GM18870 (cell line): ENCODE measurements at regions not wholly inside any gene's neighbourhood (a gene's known extent, or its start where the extent isn't known, plus 50 kb on each side); places are given as distances from the start of the nearest gene placed in this dataset.
"Not testable (repeated sequence)": the region's sequence is repeated elsewhere in the genome, so short reads cannot be mapped to it uniquely, and the experiment has no call there.

Source experiments
- ATAC-seq: cut with Tn5 transposase; IDR thresholded peaks from one replicate; pipeline ENCODE4 v1.9.1; 2021; ENCODE audit warnings: moderate library complexity; ENCODE audit not compliant: unreplicated experiment

- no peak for ATAC-seq
These were observed 600.9 kb downstream of the CDH8 start for GRCh38 chr16:61435346-61435745.

- no peak for ATAC-seq
These were observed 603.8 kb downstream of the CDH8 start for GRCh38 chr16:61432421-61432820.

DNA sequence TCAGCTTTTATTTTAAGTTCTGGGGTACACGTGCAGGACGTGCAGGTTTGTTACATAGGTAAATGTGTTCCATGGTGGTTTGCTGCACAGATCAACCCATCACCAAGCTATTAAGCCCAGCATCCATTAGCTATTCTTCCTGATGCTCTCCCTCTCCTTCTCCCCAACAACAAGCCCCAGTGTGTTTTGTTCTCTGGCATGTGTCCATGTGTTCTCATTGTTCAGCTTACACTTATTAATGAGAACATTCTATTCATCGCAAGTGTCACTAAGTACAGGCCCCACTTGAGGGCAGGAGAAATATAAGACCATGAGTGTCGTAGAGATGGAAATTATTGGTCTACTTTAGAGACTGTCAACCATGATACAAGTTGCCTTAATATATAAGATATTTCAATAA is 615.1 kb downstream of the CDH8 start:
- ATAC-seq, result no peak

GRCh38 chr16:61419791-61420190 is 616.4 kb downstream of the CDH8 start:
- ATAC-seq, result no peak

DNA sequence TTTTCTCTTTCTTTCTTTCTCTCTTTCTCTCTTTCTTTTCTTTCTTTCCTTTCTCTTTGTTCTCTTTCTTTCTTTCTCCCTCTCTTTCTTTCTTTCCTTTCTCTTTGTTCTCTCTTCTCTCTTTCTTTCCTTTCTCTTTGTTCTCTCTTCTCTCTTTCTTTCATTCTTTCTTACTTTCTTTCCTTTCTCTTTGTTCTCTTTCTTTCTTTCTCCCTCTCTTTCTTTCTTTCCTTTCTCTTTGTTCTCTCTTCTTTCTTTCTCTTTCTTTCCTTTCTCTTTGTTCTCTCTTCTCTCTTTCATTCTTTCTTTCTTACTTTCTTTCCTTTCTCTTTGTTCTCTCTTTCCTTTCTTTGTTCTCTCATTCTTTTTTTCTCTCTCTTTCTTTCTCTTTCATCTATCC is 617.4 kb downstream of the CDH8 start:
- ATAC-seq, result not testable (repeated sequence)

DNA sequence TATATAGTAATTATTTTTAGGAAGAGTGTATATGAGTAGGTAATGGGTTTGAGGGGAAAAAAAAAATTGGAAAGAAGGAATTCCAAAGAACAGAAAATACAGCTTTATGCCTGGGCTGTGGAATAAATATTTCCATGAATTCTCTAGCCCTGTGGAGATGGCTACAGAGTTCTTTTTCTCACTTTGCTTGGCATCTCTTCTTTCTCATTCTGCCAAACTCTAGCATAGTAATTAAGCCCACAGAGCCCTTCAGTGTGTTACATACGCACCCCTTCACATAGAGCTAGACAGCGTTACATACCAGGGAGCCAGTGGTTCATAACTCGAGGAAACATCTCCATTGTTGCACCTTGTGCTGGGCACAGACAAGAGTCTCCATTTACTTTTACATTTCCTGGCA is 621.1 kb downstream of the CDH8 start:
- no peak for ATAC-seq

DNA sequence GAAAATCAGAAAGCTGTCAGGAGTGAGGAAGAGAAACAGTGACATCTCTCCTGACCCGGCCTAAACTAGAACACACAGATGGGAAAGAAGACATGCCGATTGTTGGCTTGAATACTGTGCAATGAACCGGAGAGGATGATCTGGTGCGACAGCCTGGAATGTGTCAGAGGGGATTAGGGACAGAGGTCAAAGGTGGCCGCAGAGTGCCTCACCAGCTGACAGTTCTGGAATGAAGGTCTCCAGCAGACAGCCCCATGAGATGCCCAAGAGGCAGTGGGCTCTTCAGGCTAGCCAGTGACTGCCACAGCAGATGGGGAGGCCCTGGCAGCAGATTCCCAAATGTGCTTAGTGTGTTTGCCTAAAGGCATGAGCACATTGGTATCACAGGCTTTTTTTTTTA is 623.2 kb downstream of the CDH8 start:
- no peak for ATAC-seq

DNA sequence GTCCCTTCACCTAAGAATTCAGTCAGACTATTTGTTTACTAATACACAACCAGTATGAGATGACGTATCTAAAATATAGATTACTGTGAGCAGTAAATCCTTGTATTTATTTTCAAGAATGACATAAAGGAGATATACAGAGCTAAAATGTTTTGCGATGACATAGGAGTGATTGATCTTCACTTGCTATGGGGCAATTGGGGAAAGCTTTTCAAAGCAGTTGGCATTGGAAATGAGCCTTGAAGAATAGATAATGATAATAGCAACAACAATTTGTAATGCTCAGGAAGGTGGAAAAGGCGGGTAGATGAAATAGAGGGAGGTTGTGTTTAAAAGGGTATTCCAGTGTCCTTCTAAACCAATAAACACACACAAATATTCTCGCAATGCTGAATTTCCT is 623.7 kb downstream of the CDH8 start:
- no peak for ATAC-seq

DNA sequence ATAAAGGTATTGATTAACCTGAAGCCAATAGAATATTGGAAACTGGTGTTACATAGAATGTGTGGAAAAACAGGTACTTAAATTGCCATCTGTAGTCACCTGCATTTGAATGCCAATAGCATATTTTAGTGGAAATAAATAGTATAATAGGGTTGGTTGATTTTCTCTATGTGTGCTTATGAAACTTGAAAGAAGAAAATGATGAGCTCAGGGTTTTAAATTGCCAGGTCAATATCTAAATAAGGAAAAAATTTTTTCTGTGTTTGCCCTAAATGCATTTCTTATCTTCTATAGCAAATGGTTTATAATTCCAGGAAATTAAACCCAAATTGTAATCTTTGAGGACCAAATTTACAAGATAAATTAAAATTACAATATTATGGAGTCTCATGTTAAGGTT is 626.6 kb downstream of the CDH8 start:
- ATAC-seq, result no peak

- no peak for ATAC-seq
These were observed 632.9 kb downstream of the CDH8 start for GRCh38 chr16:61403386-61403785.

DNA sequence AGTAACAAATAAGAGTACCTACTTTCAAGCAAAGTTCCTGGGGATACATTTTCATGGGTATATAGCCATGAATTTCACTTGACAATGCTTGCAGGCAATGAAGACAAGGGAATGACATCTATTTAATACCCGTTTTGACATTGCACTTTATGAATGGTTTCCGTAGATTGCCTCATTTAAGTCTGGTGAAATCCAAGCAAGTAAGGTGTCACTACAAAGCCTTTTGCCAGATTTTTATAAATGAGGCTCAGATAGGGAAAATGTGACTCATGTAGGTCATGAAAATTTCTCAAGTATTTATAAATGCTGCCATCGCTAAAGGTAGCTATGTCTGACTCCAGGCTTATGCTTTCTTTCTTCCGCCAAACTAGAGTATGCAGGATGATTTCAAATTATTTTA is 644.3 kb downstream of the CDH8 start:
- ATAC-seq, result no peak

- no peak for ATAC-seq
These were observed 645.1 kb downstream of the CDH8 start for GRCh38 chr16:61390965-61391637.

DNA sequence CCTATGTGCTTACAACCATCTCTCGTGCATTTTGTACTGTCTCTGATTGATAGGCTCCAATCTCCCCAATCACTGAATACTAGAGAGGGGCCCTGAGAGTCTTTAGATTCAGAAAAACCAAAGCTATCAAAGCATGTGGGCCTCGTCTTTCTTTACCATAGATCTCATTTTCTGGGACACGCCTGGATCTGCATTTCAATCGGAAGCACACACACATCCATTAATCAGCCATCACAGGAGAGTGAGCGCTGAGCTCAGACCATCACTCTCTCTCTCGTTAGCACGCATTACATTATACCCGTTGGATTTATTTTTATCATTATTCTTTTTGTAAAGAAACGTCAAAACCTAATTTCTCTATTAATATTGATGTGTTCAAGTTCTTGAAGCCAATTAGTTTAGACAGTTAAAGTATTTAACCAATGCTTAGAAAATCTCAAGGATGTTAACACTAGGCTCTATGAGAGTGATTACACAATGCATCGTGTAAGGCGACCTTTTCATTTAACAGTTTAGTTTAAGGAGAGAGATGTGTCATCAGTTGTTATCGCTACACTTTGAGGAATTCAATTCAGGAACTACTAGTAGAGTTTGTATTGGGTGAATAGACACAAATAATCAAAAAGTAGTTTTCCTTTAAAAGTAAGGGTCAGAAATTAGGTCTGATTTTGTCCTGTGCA is 650.7 kb downstream of the CDH8 start:
- no peak for ATAC-seq

DNA sequence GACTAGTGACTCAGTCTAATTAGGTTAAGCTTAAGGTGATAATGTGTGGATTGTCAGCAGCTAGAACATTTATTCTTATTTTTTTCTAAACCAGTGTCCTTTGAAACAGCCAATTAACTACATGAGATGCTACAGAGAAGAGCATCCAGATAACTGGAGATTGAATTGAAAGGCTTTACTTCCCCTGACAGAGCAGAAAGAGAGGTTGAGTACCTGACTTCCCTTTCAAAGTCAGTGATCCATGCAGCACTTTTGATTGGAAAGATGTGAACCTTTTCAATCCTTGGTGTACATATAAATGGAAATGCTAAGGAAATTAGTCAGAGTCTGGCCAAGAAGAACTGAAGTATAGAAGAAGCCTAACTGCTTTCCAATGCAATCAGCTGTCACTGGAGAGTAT is 653.8 kb downstream of the CDH8 start:
- ATAC-seq, result no peak

GRCh38 chr16:61379311-61379710 is 656.9 kb downstream of the CDH8 start:
- no peak for ATAC-seq

DNA sequence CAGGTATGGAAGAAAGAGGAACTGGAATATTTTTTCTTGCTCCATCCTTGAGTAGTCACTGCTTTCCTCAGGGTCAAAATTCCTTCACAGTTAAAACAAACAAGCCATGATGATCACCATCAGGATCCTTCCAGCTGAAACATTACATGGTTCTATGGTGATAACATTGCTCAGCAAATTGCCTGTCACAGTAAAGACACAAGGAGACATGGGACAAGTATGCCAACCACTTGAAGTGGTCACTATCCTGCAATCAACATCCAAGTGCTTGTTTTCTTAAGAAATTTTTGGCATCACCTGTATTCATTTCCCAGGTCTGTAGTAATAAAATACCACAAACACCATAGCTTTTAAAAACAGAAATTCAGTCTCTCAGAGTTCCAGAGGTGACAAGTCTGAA is 662.2 kb downstream of the CDH8 start:
- no peak for ATAC-seq

GRCh38 chr16:61371881-61372280 is 664.4 kb downstream of the CDH8 start:
- no peak for ATAC-seq

- ATAC-seq, result no peak
These were observed 664.9 kb downstream of the CDH8 start for GRCh38 chr16:61371388-61371787.

DNA sequence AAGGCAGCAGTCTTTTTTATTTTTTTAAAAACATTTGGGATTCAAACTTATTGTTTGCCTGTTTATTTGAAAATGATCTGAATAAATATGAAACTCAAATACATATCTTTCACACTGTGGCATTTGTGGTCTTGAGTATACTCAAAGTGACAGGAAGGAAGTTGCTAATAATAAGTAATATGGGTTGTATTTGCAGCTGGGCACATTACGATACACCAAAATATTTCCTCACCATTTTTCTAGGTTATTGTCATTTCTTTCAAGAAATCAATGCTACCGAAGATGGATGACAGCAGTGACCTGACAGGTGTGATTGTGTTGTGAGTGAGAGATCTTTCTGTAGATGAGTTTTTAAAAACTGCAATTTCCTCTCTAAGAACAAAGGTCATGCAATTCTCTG is 665.7 kb downstream of the CDH8 start:
- ATAC-seq, result no peak

- ATAC-seq, result no peak
These were observed 670.2 kb downstream of the CDH8 start for GRCh38 chr16:61366006-61366405.

DNA sequence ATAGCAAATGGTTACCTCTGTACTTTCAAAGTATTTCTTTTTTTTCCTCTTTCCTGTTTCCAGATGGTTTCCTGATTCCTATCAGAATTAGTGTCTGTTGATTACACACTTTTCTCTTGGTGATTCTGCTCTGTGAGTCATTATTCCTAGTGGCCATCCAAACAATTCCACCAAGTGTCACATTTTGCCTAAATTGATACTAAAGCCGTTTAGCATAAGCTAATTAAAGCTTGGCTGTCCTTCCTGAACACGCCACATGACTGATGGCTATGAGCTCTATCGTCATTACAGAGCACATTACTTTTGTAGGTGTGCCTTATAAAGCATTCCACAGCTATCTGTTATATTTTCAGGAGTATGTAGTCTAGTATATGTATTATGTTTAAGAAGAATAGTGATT is 671.2 kb downstream of the CDH8 start:
- ATAC-seq, result no peak

DNA sequence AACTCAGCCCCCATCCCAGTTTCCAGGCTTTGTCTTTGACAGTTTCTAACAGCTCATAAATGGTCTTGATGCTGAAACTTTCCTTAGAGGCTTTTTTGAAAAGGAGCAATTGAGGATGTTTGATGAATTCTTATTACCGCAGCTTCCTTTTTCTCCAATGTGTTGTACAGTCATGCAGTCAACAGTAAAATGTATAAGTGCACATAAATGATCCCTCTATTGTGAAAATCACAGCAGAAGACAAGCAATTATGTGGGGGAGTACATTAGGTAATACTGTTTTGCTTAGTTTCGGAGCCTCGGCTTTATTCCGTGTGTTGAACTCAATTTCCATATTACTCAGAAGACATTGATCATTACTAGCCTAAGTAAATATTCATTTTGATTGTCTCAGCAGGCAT is 673.7 kb downstream of the CDH8 start:
- no peak for ATAC-seq

- ATAC-seq, result no peak
These were observed 691.4 kb downstream of the CDH8 start for GRCh38 chr16:61344791-61345190.
